Motor neuron (in vitro differentiated cells): ENCODE measurements at regions not wholly inside any gene's neighbourhood (a gene's known extent, or its start where the extent isn't known, plus 50 kb on each side); places are given as distances from the start of the nearest gene placed in this dataset.
A peak's percentile ranks its signal among the peaks of the same experiment; 100 is the strongest.

Experiments used
- ATAC-seq, 8 experiments: fragments of 200-7000 bp; cut with Tn5 transposase; replicated peaks in 6 of 8; 2 replicates each; pipeline ENCODE4 v1.8.0; 2021; ENCODE audit warnings: mild to moderate bottlenecking in 8 of 8, moderate library complexity in 8 of 8
- H3K27ac ChIP-seq, 2 donors: fragments of 250-450 bp; sonication (Bioruptor Pico); 2 replicates each; pipeline ENCODE4 v1.9.0; 2021; ENCODE audit warnings: antibody characterized with exemption in 2 of 2, mild to moderate bottlenecking in 2 of 2, moderate library complexity in 1 of 2
- H3K4me1 ChIP-seq, 2 donors: fragments of 250-450 bp; sonication (Bioruptor Pico); replicated peaks in 1 of 2; 2 replicates each; pipeline ENCODE4 v1.6.1; 2021; ENCODE audit warnings: antibody characterized with exemption in 2 of 2, mild to moderate bottlenecking in 2 of 2, moderate library complexity in 1 of 2
- H3K4me3 ChIP-seq, 5 donors: fragments of 250-450 bp; sonication (Bioruptor Pico); 2 replicates each; pipeline ENCODE4 v1.9.0; 2021; ENCODE audit warnings: antibody characterized with exemption in 5 of 5, mild to moderate bottlenecking in 5 of 5, moderate library complexity in 4 of 5
- WGBS, 10 experiments: fragments of 450-650 bp; shearing (Covaris generic); methylation state at CpG; one replicate each; pipeline ENCODE4 v1.0.0; 2022; 5-methylcytosine and 5-hydroxymethylcytosine counted together
- in situ Hi-C, 9 experiments: fragments of 400-800 bp; cut with MboI; loops; one replicate each; pipeline ENCODE4 v1.15.0; 2021; ENCODE audit warnings: low sequenced_read_pairs in 9 of 9, low pct_unique_long_range_greater_than_20kb in 2 of 9; ENCODE audit not compliant: unreplicated experiment in 9 of 9

- ATAC-seq: peak in 1 of 8 experiments; percentile 43
- Histone ChIP-seq H3K4me3 (no peak overlapping the region), H3K4me1 (no peaks in the 10 kb centered on the region), H3K27ac (no peak overlapping the region)
- WGBS, 10 experiments: 0 to 100% (median 71%) methylated on average over 1 of the region's 1 CpG; no CpG with 5 or more reads in 3 of the 10 experiments
- in situ Hi-C loops: no loop called here
Observed at GRCh38 chr2:76640905-76641304, 881.3 kb downstream of the LRRTM4 start.

GRCh38 chr2:76639171-76639680 lies 883.0 kb downstream of the LRRTM4 start:
- ATAC-seq: no peak
- H3K4me3 ChIP-seq: no peak overlapping the region
- in situ Hi-C loops: no loop called here

GRCh38 chr2:76633276-76633921 lies 888.8 kb downstream of the LRRTM4 start:
- H3K27ac ChIP-seq: no peak overlapping the region
- 6 to 100% (median 87%) methylated on average over 2 to 3 of the region's 3 CpGs for WGBS, 10 experiments
- in situ Hi-C loops: no loop called here
- ATAC-seq: no peak
- no peaks in the 10 kb centered on the region for H3K4me1 ChIP-seq
- no peak overlapping the region for H3K4me3 ChIP-seq

More at GRCh38 chr2:76639171-76639680, 883.0 kb downstream of the LRRTM4 start:
- WGBS, 10 experiments: 11 to 100% (median 79%) methylated on average over 1 to 5 of the region's 5 CpGs
- no peaks in the 10 kb centered on the region for H3K4me1 ChIP-seq
- H3K27ac ChIP-seq: no peak overlapping the region

- ATAC-seq: no peak
- H3K4me1 ChIP-seq: no peaks in the 10 kb centered on the region
- no peak overlapping the region for H3K27ac ChIP-seq
- 25 to 100% (median 100%) methylated on average over 1 to 2 of the region's 3 CpGs; no CpG with 5 or more reads in 5 of the 10 experiments for WGBS, 10 experiments
- in situ Hi-C loops: no loop called here
- no peak overlapping the region for H3K4me3 ChIP-seq
Observed at GRCh38 chr2:76625101-76625500, 897.1 kb downstream of the LRRTM4 start.

- Histone ChIP-seq H3K4me3 (no peak overlapping the region), H3K27ac (no peak overlapping the region), H3K4me1 (peaks cover 0 to 2% of the 10 kb centered on the region in 2 donors)
- in situ Hi-C loops: loop anchor here in 1 of 9 experiments (25.0 kb wide), 1 partner anchor 401 kb away; no protein-coding TSS in a partner anchor
- no peak for ATAC-seq
Observed at GRCh38 chr2:76613330-76613729, 902.6 kb upstream of the GCFC2 start.

- Histone ChIP-seq H3K4me1 (peaks cover 0 to 2% of the 10 kb centered on the region in 2 donors), H3K27ac (no peak overlapping the region), H3K4me3 (no peak overlapping the region)
- in situ Hi-C loops: loop anchor here in 1 of 9 experiments (25.0 kb wide), 1 partner anchor 400 kb away; no protein-coding TSS in a partner anchor
- 0 to 100% (median 59%) methylated on average over 1 to 2 of the region's 2 CpGs; no CpG with 5 or more reads in 3 of the 10 experiments for WGBS, 10 experiments
- ATAC-seq: no peak
Observed at GRCh38 chr2:76612764-76613163, 902.0 kb upstream of the GCFC2 start.

- 0 to 88% (median 63%) methylated on average over 1 to 3 of the region's 3 CpGs for WGBS, 10 experiments
- no peak overlapping the region for H3K27ac ChIP-seq
- no peak overlapping the region for H3K4me3 ChIP-seq
- ATAC-seq: no peak
- H3K4me1 ChIP-seq: peaks cover 0 to 2% of the 10 kb centered on the region in 2 donors
- in situ Hi-C loops: loop anchor here in 1 of 9 experiments (25.0 kb wide), 1 partner anchor 398 kb away; no protein-coding TSS in a partner anchor
Observed at GRCh38 chr2:76610451-76610850, 899.7 kb upstream of the GCFC2 start.

GRCh38 chr2:76599732-76600368 lies 889.1 kb upstream of the GCFC2 start:
- no peak overlapping the region for H3K27ac ChIP-seq
- ATAC-seq: peak; percentile 82 to 99 (median 93)
- WGBS, 10 experiments: 0 to 50% (median 20%) methylated on average over 1 to 4 of the region's 4 CpGs; no CpG with 5 or more reads in 1 of the 10 experiments
- in situ Hi-C loops: loop anchor here in 5 of 9 experiments (25.0 kb wide), 3 partner anchors 388 to 813 kb away; no protein-coding TSS in a partner anchor
- H3K4me3 ChIP-seq: no peak overlapping the region
- H3K4me1 ChIP-seq: no peaks in the 10 kb centered on the region

- H3K27ac ChIP-seq: no peak overlapping the region
- no peaks in the 10 kb centered on the region for H3K4me1 ChIP-seq
- 7 to 100% (median 58%) methylated on average over 2 to 3 of the region's 3 CpGs for WGBS, 10 experiments
- in situ Hi-C loops: loop anchor here in 4 of 9 experiments (25.0 kb wide), 2 partner anchors 397 to 797 kb away; no protein-coding TSS in a partner anchor
- no peak overlapping the region for H3K4me3 ChIP-seq
- ATAC-seq: no peak
Observed at GRCh38 chr2:76584474-76584873, 873.8 kb upstream of the GCFC2 start.

- Histone ChIP-seq H3K27ac (no peak overlapping the region), H3K4me1 (no peaks in the 10 kb centered on the region), H3K4me3 (no peak overlapping the region)
- 0 to 100% (median 81%) methylated on average over 1 to 3 of the region's 3 CpGs; no CpG with 5 or more reads in 1 of the 10 experiments for WGBS, 10 experiments
- ATAC-seq: no peak
- in situ Hi-C loops: loop anchor here in 4 of 9 experiments (25.0 kb wide), 2 partner anchors 393 to 793 kb away; no protein-coding TSS in a partner anchor
Observed at GRCh38 chr2:76579911-76580310, 869.2 kb upstream of the GCFC2 start.

- in situ Hi-C loops: no loop called here
- no peak overlapping the region for H3K27ac ChIP-seq
- no peaks in the 10 kb centered on the region for H3K4me1 ChIP-seq
- 0 to 75% (median 34%) methylated on average over 1 to 2 of the region's 2 CpGs for WGBS, 10 experiments
- no peak for ATAC-seq
- H3K4me3 ChIP-seq: no peak overlapping the region
Observed at GRCh38 chr2:76572981-76573380, 862.3 kb upstream of the GCFC2 start.

- no peak for ATAC-seq
- in situ Hi-C loops: no loop called here
- Histone ChIP-seq H3K4me3 (no peak overlapping the region), H3K4me1 (no peaks in the 10 kb centered on the region), H3K27ac (no peak overlapping the region)
- 4 to 100% (median 50%) methylated on average over 1 to 6 of the region's 6 CpGs; no CpG with 5 or more reads in 1 of the 10 experiments for WGBS, 10 experiments
Observed at GRCh38 chr2:76569819-76570218, 859.1 kb upstream of the GCFC2 start.

GRCh38 chr2:76567478-76567877 lies 856.8 kb upstream of the GCFC2 start:
- in situ Hi-C loops: no loop called here
- 4 to 100% (median 77%) methylated on average over 3 to 5 of the region's 5 CpGs; no CpG with 5 or more reads in 1 of the 10 experiments for WGBS, 10 experiments

More at GRCh38 chr2:76567478-76567877, 856.8 kb upstream of the GCFC2 start:
- H3K27ac ChIP-seq: no peak overlapping the region
- H3K4me3 ChIP-seq: no peak overlapping the region
- ATAC-seq: no peak
- no peaks in the 10 kb centered on the region for H3K4me1 ChIP-seq
